Left lung (tissue), 4 donors: ENCODE measurements at regions not wholly inside any gene's neighbourhood (a gene's known extent, or its start where the extent isn't known, plus 50 kb on each side); places are given as distances from the start of the nearest gene placed in this dataset.

Source experiments
- ATAC-seq: fragments of 200-7000 bp; cut with Tn5 transposase; one replicate; pipeline ENCODE4 v1.9.1; 2020; ENCODE audit warnings: moderate library complexity
- DNase-seq, 4 donors: peaks; one replicate each; pipeline ENCODE4 v3.0.0-alpha.2; 2013 to 2020
- H3K27ac ChIP-seq, 2 donors: fragments of 200-600 bp; sonication (generic) in 1 of 2; one replicate each; pipeline versions ENCODE4 v1.5.0 to v1.8.0; 2020 to 2021
- H3K27me3 ChIP-seq, 2 donors: fragments of 200-600 bp; sonication (generic) in 1 of 2; one replicate each; pipeline versions ENCODE4 v1.5.0 to v1.8.0; 2020 to 2021
- H3K36me3 ChIP-seq, 2 donors: fragments of 200-600 bp; sonication (generic) in 1 of 2; one replicate each; pipeline versions ENCODE4 v1.5.0 to v1.8.0; 2020 to 2021
- H3K4me1 ChIP-seq, 2 donors: fragments of 200-600 bp; one replicate each; pipeline ENCODE4 v1.8.0; 2021
- H3K4me3 ChIP-seq, 2 donors: fragments of 200-600 bp; sonication (generic) in 1 of 2; one replicate each; pipeline versions ENCODE4 v1.5.0 to v1.8.0; 2020 to 2021; ENCODE audit warnings: mild to moderate bottlenecking in 1 of 2
- H3K9me3 ChIP-seq, 2 donors: fragments of 200-600 bp; sonication (generic) in 1 of 2; one replicate each; pipeline versions ENCODE4 v1.5.0 to v1.8.0; 2020 to 2021
- intact Hi-C, 2 donors: fragments of 100-400 bp; cut with DNase I; formaldehyde crosslinking; loops; one replicate each; pipeline versions ENCODE4 v1.11.2 to v1.14.2; 2022
- TF ChIP-seq, protein P1 (sequence below), 2 donors: fragments of 200-600 bp; sonication (generic) in 1 of 2; IDR thresholded peaks; one replicate each; pipeline versions ENCODE4 v1.5.0 to v1.8.0; 2021; ENCODE audit warnings: antibody characterized with exemption in 2 of 2
- donor health status: DM: no; HTN: yes; CAD: no.
- donor health status: DM: no; HTN: no; CAD: no.

DNA sequence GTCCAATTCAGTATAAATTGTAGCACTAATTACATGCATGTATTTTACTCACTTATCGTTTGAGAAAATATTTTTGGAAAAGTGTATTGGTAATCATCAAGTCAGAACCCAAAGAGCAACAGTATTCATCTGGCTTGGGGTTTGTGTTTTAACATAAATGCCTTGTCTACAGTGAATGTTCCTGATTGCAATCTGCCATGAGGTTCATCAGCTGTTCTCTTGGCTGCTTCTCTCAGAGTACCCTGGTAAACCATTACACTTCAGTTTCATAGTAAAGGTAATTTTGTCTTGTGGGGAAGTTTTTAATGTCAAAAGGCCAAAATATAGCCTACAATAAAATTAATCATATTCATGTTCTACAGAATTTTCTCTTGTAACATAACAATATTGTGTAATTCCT is 150.3 kb downstream of the IFI44 start:
- Histone ChIP-seq H3K36me3 (no peaks in the 10 kb centered on the region), H3K9me3 (no peaks in the 10 kb centered on the region), H3K27me3 (no peaks in the 10 kb centered on the region), H3K4me1 (no peaks in the 10 kb centered on the region), H3K27ac (no peak overlapping the region), H3K4me3 (no peak overlapping the region)
- DNase-seq = no peak
- TF ChIP-seq, protein P1, sequence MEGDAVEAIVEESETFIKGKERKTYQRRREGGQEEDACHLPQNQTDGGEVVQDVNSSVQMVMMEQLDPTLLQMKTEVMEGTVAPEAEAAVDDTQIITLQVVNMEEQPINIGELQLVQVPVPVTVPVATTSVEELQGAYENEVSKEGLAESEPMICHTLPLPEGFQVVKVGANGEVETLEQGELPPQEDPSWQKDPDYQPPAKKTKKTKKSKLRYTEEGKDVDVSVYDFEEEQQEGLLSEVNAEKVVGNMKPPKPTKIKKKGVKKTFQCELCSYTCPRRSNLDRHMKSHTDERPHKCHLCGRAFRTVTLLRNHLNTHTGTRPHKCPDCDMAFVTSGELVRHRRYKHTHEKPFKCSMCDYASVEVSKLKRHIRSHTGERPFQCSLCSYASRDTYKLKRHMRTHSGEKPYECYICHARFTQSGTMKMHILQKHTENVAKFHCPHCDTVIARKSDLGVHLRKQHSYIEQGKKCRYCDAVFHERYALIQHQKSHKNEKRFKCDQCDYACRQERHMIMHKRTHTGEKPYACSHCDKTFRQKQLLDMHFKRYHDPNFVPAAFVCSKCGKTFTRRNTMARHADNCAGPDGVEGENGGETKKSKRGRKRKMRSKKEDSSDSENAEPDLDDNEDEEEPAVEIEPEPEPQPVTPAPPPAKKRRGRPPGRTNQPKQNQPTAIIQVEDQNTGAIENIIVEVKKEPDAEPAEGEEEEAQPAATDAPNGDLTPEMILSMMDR (IDR thresholded peaks at IDR 0.05) = no peak
- intact Hi-C loops = no loop called here
- no peak for ATAC-seq

DNA sequence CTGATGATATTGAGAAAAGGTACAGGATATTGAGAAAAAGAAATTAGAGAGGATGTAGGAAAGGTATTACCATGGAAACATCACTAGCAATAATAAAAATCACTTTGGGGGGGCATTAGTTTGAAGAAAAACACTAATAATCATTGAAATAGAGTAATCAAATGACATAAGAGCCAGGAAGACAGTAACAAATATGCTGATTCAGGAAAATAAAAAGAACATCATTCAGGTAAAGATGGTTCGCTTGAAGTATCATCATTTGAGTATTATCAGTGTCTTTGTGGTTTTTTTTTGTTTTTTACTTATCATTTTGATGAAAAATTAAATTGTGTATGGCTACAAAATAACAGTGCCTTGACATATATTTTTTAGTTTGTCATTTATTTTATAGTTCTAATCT is 164.5 kb downstream of the IFI44 start:
- no peak overlapping the region for H3K27ac ChIP-seq
- no peak for DNase-seq
- H3K9me3 ChIP-seq = no peaks in the 10 kb centered on the region
- intact Hi-C loops = no loop called here
- no peak for ATAC-seq
- H3K4me3 ChIP-seq = no peak overlapping the region
- no peaks in the 10 kb centered on the region for H3K27me3 ChIP-seq
- no peaks in the 10 kb centered on the region for H3K36me3 ChIP-seq
- TF ChIP-seq, protein P1 (IDR thresholded peaks at IDR 0.05) = no peak
- H3K4me1 ChIP-seq = no peaks in the 10 kb centered on the region

- DNase-seq (no peak), ATAC-seq (no peak)
- Histone ChIP-seq H3K27me3 (no peaks in the 10 kb centered on the region), H3K36me3 (no peaks in the 10 kb centered on the region), H3K9me3 (no peaks in the 10 kb centered on the region), H3K4me1 (no peaks in the 10 kb centered on the region), H3K4me3 (no peak overlapping the region), H3K27ac (no peak overlapping the region)
- TF ChIP-seq, protein P1 (IDR thresholded peaks at IDR 0.05) = no peak
- intact Hi-C loops = no loop called here
Measured at GRCh38 chr1:78825561-78825960, 175.9 kb downstream of the IFI44 start.

DNA sequence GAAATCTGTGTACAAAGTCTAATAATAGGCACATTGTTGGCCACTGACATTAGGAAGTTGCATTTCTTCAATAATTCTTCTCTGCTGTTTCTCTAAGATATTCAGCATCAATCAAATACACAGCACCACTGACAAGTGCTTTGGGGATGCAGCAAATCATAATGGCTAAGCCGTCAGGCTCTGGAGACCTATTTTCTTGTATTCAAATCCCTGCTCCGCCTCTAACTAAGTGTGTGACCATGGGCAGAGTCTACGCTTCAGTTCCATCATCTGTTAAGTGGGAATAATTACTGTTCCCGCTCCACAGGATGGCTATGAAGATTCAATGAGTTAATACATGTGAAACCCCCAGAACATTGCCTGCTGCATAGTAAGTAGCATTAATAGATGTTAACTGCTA is 176.9 kb downstream of the ADGRL4 start:
- ATAC-seq (no peak), DNase-seq (no peak)
- H3K36me3 ChIP-seq = no peaks in the 10 kb centered on the region
- H3K4me3 ChIP-seq = no peak overlapping the region
- H3K4me1 ChIP-seq = no peaks in the 10 kb centered on the region
- no peaks in the 10 kb centered on the region for H3K9me3 ChIP-seq
- TF ChIP-seq, protein P1 (IDR thresholded peaks at IDR 0.05) = no peak
- H3K27me3 ChIP-seq = no peaks in the 10 kb centered on the region
- intact Hi-C loops = no loop called here
- H3K27ac ChIP-seq = no peak overlapping the region

- intact Hi-C loops = no loop called here
- H3K4me3 ChIP-seq = no peak overlapping the region
- H3K27me3 ChIP-seq = no peaks in the 10 kb centered on the region
- no peaks in the 10 kb centered on the region for H3K36me3 ChIP-seq
- ATAC-seq (no peak), DNase-seq (no peak)
- no peaks in the 10 kb centered on the region for H3K9me3 ChIP-seq
- no peaks in the 10 kb centered on the region for H3K4me1 ChIP-seq
- no peak overlapping the region for H3K27ac ChIP-seq
- TF ChIP-seq, protein P1 (IDR thresholded peaks at IDR 0.05) = no peak
Measured at GRCh38 chr1:78830321-78830720, 176.2 kb downstream of the ADGRL4 start.
